GDM1 (cell line): ENCODE measurements at regions not wholly inside any gene's neighbourhood (a gene's known extent, or its start where the extent isn't known, plus 50 kb on each side); places are given as distances from the start of the nearest gene placed in this dataset.
A peak's percentile ranks its signal among the peaks of the same experiment; 100 is the strongest.
"Not testable (repeated sequence)": the region's sequence is repeated elsewhere in the genome, so short reads cannot be mapped to it uniquely, and the experiment has no call there.

ENCODE experiments used
- DNase-seq: peaks from one replicate; lab custom pipeline; 2025; lab: John Stamatoyannopoulos, UW

- no peak for DNase-seq
These were observed 110.8 kb upstream of the SMURF2 start for GRCh38 chr17:64772845-64773299.

DNA sequence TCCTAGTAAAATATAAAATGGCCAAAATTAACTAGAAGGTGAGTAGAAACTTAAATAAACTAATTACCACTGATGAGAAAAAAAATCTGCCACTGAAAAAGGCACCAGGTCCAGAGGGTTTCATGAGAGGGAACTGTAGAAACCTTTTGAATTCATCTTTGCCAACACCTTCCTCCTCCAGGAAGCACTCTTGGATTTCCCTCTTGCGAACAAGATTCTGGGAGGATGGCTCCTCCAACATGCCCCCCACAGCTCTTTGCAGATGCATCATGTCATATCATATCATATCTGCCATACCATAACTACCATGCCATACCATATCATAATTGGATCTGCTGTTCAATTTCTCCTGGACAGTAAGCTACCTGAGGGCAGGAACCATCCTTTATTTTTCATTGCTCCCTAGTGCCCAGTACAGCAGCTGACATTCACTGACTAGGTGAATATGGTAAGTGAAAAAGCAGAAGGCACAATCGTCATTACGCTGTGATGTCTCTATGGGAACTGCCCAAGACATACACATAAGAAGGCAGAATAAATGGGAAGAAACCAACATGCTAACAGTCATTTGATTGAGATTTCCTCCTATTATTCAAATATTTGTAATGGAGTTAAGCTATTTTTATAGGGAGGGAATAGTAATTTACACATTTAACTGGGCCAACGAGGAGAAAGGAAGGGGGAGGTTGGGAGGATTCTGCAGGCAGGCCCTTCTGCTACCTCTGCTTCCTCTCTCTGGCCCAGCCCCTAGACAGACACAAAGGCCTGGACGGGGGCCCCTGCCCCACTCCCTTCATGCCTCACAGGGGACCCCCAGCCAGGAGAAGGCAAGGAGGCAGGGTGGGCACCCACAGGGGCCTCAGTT, 110.1 kb upstream of the SMURF2 start:
- no peak for DNase-seq

GRCh38 chr17:64769712-64770111, 107.6 kb upstream of the SMURF2 start:
- no peak for DNase-seq

DNA sequence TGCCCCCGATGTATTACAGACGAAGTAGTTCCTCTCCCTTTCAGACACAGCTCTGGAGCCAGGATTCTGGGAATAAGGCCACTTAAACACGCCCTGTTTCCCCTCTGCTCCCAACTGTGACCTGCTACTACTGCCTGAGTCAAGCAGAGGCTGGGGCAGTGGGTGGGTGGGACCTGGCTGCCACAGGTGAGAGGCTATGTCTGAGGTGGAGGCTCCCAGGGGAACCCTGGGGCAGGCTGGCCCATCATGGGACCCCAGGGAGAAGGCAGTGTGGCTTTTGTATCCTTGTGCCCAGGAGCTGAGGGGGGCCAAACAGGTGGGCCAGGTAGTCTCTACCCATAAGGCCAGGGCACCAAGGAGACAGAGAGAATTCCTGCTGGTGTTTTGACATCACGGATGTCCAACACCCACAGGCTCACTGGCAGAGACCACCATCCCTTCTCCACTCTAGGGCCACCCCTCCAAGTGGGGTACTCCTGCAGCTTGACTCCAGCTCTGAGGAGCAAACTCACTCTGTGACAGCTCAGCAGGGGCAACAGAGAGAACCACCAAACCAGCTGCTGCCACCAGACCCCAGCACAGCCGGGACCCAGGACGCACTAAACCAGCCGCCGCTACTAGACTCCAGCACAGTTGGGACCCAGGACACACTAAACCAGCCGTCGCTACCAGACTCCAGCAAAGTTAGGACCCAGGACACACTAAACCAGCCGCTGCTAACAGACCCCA, 105.3 kb upstream of the SMURF2 start:
- no peak for DNase-seq

DNA sequence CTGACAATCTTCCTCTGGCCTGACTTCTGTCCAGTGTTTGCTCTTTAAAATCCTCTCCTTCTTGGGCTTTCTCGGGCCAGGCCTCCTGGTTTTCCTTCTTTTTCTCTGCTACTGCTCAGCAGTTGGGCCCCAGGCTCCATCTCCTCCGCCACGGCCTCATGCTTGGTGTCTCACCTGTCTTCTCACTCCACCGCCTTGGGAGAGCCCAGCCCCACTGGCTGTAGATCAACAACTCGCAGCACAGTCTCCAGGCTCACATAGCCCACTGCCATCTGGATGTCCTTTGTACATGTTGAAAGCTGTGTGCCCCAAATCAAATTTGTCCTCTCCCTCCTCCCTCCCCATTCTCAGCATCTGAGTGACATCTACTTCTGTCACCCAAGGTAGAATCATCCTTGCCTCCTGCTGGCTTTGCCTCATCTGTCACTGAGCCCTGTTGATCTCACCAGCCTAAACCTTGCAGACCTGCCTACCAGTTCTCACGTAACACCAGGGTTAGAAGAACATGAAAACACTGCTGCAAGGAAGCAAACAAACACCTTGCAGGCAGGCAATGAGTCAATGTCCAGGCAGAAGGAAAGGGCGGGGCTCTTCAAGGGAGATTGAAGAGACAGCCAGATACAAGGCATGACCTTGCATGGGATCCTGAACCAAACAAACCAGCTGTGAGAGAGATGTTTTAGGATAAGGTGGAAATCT, 103.2 kb upstream of the SMURF2 start:
- no peak for DNase-seq

GRCh38 chr17:64750891-64751677, 89.0 kb upstream of the SMURF2 start:
- no peak for DNase-seq

GRCh38 chr17:64750478-64750877, 88.4 kb upstream of the SMURF2 start:
- DNase-seq = no peak

GRCh38 chr17:64749306-64749705, 87.2 kb upstream of the SMURF2 start:
- DNase-seq = no peak

DNA sequence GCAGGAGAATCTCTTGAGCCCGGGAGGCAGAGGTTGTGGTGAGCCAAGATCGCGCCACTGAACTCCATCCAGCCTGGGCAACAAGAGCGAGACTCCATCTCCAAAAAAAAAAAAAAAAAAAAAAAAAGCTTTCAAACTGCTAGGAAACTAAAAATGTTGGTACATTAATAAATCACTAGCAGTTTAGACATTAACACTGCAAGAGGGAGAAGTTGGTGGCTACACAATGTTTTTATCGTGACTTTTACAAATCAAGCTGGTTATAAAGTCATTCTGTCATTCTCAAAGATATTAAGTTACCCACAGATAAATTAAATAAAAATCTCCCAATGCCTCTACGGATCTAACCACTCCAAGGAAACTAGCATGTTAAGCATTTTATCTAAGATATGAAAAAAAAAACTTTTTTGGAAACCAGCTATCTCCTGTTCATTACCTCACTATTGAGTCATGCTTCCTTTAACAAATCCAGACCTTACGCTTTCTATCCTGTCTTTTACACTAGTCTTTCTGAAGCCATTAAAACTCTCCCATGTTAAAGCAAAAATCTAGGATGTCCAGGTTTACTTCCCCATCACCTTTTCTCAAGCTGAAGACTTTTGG, 85.9 kb upstream of the SMURF2 start:
- no peak for DNase-seq

- no peak for DNase-seq
These were observed 80.2 kb upstream of the SMURF2 start for GRCh38 chr17:64742326-64742725.

GRCh38 chr17:64741916-64742315, 79.8 kb upstream of the SMURF2 start:
- not testable (repeated sequence) for DNase-seq

DNA sequence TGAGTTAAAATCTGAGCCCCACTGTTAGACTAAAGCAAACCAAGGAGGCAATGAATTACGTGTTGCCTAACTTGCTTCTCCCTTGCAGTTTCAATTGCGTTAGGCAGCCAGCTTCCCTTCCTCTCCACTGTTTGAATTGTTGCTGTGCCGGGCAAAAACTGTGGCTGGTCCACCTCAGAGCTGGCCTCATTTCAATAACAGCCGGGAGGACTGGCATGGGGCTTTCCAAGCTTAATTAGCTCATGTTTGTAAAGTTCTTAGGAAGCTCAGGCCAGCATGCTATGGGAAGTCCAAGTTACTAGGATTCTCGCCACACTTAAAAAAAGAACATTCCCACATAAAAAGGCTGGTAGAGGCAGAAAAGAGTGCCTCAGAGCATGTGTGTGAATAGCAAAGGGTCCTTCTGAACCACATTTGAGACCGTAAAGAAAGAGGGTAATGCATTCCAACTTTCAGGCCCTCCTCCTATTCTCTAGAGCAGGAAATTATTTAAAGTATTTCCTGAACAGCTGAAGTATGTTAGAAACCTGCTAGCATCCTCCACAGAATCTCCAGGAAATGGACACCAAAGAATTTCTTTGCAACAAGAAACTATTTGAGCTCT, 79.0 kb upstream of the SMURF2 start:
- no peak for DNase-seq

- no peak for DNase-seq
These were observed 77.4 kb upstream of the SMURF2 start for GRCh38 chr17:64739316-64740058.

GRCh38 chr17:64736804-64737492, 74.8 kb upstream of the SMURF2 start:
- DNase-seq = peak; percentile 36

DNA sequence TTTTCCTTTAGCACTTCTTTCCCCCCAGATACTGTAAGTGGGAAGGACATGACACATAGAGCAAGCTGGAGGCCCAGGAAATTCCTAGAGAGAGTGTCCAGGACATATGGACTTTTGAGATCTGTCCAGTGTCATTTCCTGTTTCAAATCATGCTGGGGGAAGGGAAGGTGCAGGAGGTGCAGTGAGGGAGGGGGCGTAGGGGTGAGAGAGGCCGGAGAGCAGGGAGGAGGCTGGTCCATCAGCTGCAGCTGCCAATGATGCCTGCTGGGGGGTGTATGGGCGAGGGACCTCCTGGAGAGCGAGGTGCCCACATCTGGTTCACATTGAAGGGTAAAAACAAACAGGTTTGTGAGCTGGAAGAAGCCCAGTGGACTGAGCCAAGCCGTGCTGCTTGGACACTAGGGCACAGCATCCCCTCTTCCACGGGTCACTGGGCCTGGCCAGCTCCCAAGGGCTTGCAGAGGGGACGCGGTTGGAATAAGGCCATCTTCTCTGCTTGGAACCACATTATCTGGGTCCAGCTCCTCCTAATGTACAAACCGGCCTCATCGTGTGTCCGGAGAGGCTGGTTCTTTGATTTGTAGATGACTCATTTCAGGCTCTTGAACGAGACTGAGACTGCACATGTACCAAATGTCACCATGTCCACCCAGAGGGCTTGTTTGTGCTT, 70.4 kb upstream of the SMURF2 start:
- no peak for DNase-seq

DNA sequence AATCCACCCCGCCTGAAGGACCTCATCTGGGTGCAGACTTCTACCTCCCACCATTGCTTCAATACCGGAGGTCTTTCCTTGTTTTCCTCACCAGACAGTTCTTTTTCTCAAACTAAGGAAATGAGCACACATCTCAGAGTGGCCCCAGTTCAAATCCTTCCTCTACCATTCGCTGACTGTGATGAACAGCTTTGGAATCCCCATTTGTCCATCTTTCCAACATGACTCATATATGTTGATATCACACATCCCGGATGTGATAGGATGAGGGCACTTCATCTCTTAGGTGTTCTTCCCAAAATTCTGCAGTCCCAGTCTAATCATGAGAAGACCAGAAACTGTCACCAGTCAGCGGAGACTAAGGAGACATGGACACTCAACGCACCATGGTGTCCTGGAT, 67.9 kb upstream of the SMURF2 start:
- not testable (repeated sequence) for DNase-seq

- DNase-seq = no peak
These were observed 67.1 kb upstream of the SMURF2 start for GRCh38 chr17:64729201-64729600.

DNA sequence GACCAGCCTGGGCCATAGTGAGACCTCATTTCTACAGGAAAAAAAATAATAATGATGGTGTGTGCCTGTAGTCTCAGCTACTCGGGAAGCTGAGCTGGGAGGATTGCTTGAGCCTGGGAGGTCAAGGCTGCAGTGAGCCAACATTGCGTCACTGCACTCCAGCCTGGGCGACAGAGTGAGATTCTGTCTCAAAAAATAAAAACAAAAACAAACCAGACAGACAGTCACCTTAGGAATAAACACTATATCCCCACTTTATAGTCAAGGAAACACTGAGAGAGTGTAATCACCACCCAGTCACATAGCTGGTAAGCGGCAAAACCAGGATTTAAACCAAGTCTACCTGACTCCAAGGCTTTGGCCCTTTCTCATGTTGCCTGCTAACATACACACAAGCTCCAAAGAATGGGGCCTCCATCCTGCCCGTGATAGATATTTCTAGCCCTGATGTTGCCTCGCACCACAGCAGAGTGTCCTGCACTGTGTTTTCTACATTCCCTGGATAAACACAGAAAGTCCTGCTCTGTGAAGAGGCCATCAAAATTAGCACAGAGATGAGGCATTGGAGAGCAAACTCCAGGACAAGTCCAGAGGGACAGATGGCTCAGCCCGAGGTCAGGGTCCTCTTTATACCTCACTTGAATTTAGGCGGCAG, 66.1 kb upstream of the SMURF2 start:
- no peak for DNase-seq

GRCh38 chr17:64726025-64726424, 63.9 kb upstream of the SMURF2 start:
- DNase-seq = not testable (repeated sequence)
